RWPE1 (cell line): ENCODE measurements at regions not wholly inside any gene's neighbourhood (a gene's known extent, or its start where the extent isn't known, plus 50 kb on each side); places are given as distances from the start of the nearest gene placed in this dataset.

Experiments used
- CTCF ChIA-PET: fragments of 350-600 bp; sonication (Branson Sonifier 250); formaldehyde crosslinking; extraction: SDS; loops from one replicate; lab custom pipeline; 2021; lab: Yijun Ruan, JAX
- POLR2A ChIA-PET: fragments of 400-600 bp; formaldehyde crosslinking; extraction: SDS; loops from one replicate; lab custom pipeline; 2020; ENCODE audit warnings: antibody characterized with exemption; ENCODE audit not compliant: low non-redundant PET; lab: Yijun Ruan, JAX
- DNase-seq: peaks from one replicate; pipeline ENCODE4 v3.0.0; 2012; ENCODE audit warnings: low spot score
- H3K27ac ChIP-seq: fragments of 450-650 bp; 2 replicates; pipeline ENCODE4 v1.5.1; 2017
- CTCF ChIP-seq: fragments of 450-650 bp; conservative IDR thresholded peaks from 2 replicates; pipeline ENCODE4 v1.5.1; 2017; ENCODE audit warnings: low read depth, mild to moderate bottlenecking

GRCh38 chr10:44519361-44519760, 134.5 kb upstream of the CXCL12 start:
- TF ChIP-seq CTCF = no peak
- DNase-seq = no peak
- H3K27ac ChIP-seq = no peak overlapping the region
- ChIA-PET POLR2A (no interaction called here), CTCF (no interaction called here)

- H3K27ac ChIP-seq = no peak overlapping the region
- POLR2A ChIA-PET = no interaction called here
- TF ChIP-seq CTCF = no peak
- CTCF ChIA-PET = no interaction called here
- no peak for DNase-seq
Observed at GRCh38 chr10:44520651-44521050, 135.8 kb upstream of the CXCL12 start.

GRCh38 chr10:44539178-44539577, 154.3 kb upstream of the CXCL12 start:
- no peak for DNase-seq
- TF ChIP-seq CTCF = no peak
- ChIA-PET CTCF (no interaction called here), POLR2A (no interaction called here)
- H3K27ac ChIP-seq = no peak overlapping the region

GRCh38 chr10:44552726-44553125, 167.8 kb upstream of the CXCL12 start:
- CTCF ChIA-PET = interaction anchor here (0.8 kb wide), 1 partner anchor 396 kb away, joined by 3 read pairs; no protein-coding TSS in a partner anchor
- TF ChIP-seq CTCF = no peak
- POLR2A ChIA-PET = no interaction called here
- no peak overlapping the region for H3K27ac ChIP-seq
- no peak for DNase-seq

GRCh38 chr10:44557596-44558191, 172.8 kb upstream of the CXCL12 start:
- no peak overlapping the region for H3K27ac ChIP-seq
- TF ChIP-seq CTCF = no peak
- CTCF ChIA-PET = no interaction called here
- no peak for DNase-seq
- POLR2A ChIA-PET = no interaction called here

- CTCF ChIA-PET = no interaction called here
- TF ChIP-seq CTCF = no peak
- DNase-seq = no peak
- H3K27ac ChIP-seq = no peak overlapping the region
- POLR2A ChIA-PET = no interaction called here
Observed at GRCh38 chr10:44558521-44558920, 173.6 kb upstream of the CXCL12 start.
